Vagina (tissue), 2 donors: ENCODE measurements at regions not wholly inside any gene's neighbourhood (a gene's known extent, or its start where the extent isn't known, plus 50 kb on each side); places are given as distances from the start of the nearest gene placed in this dataset.
"Not testable (repeated sequence)": the region's sequence is repeated elsewhere in the genome, so short reads cannot be mapped to it uniquely, and the experiment has no call there.

ENCODE experiments used
- DNase-seq, 2 donors: peaks; one replicate each; pipeline ENCODE4 v3.0.0-alpha.2; 2017; ENCODE audit errors: extremely low spot score in 2 of 2
- H3K27ac ChIP-seq: fragments of 200-600 bp; sonication (generic); one replicate; pipeline ENCODE4 v1.5.1; 2019
- H3K27me3 ChIP-seq: fragments of 200-600 bp; sonication (generic); one replicate; pipeline ENCODE4 v1.5.1; 2019
- H3K36me3 ChIP-seq, 2 donors: fragments of 200-600 bp; sonication (generic); one replicate each; pipeline ENCODE4 v1.5.1; 2017 to 2019
- H3K4me1 ChIP-seq: fragments of 200-600 bp; sonication (generic); one replicate; pipeline ENCODE4 v1.5.1; 2019
- H3K4me3 ChIP-seq, 2 donors: fragments of 200-600 bp; sonication (generic); 1 replicate in 1 of 2; 2 replicates in 1 of 2; pipeline ENCODE4 v1.5.1; 2016 to 2019
- H3K9me3 ChIP-seq: fragments of 200-600 bp; sonication (generic); one replicate; pipeline ENCODE4 v1.5.1; 2019
- POLR2A ChIP-seq, 2 donors: fragments of 450-650 bp; IDR thresholded peaks; one replicate each; pipeline ENCODE4 v1.6.1; 2017; ENCODE audit warnings: antibody characterized with exemption in 2 of 2, mild to moderate bottlenecking in 2 of 2, moderate library complexity in 2 of 2
- POLR2AphosphoS5 ChIP-seq, 2 donors: sonication (generic); formaldehyde crosslinking; IDR thresholded peaks; one replicate each; pipeline ENCODE4 v1.9.0; 2017; ENCODE audit warnings: antibody characterized with exemption in 2 of 2, mild to moderate bottlenecking in 2 of 2, low read depth in 1 of 2; ENCODE audit not compliant: insufficient read depth in 1 of 2
- intact Hi-C: fragments of 100-400 bp; cut with DNase I; formaldehyde crosslinking; loops from one replicate; pipeline ENCODE4 v1.15.1; 2023
- TF ChIP-seq, protein P1 (sequence below), 3 experiments: fragments of 450-650 bp in 2 of 3; fragments of 200-600 bp in 1 of 3; sonication (generic) in 1 of 3; IDR thresholded peaks; one replicate each; pipeline ENCODE4 v1.5.1; 2017 to 2019; ENCODE audit warnings: antibody characterized with exemption in 3 of 3, mild to moderate bottlenecking in 2 of 3, moderate library complexity in 2 of 3

DNA sequence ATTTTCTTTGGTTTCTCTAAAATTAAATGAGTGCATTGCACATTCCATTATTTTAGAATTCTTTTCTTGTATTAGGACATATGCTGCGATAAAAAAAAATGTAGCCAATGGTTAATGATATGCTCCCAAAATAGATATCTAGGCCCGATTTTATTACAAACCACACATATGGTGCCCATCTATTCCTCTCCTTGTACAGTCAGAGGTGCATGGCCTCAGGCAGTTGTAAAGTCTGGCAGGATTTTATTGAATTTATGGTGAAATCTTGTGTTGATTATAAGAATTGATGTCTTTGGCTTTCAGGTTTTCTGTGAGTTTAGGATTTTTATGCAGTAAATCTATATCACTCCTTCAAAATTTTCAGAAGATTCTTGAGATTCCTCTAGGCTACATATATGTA lies 192.2 kb downstream of the RFPL4B start:
- Histone ChIP-seq H3K27ac (no peak overlapping the region), H3K27me3 (no peaks in the 10 kb centered on the region), H3K36me3 (no peaks in the 10 kb centered on the region), H3K4me1 (no peaks in the 10 kb centered on the region), H3K9me3 (no peaks in the 10 kb centered on the region), H3K4me3 (no peak overlapping the region)
- intact Hi-C loops, result no loop called here
- DNase-seq, result no peak
- TF ChIP-seq POLR2AphosphoS5 (IDR thresholded peaks at IDR 0.05; ENCODE audit: insufficient read depth in 1 of 2, low read depth in 1 of 2) (no peak), POLR2A (IDR thresholded peaks at IDR 0.05) (no peak)
- TF ChIP-seq, protein P1, sequence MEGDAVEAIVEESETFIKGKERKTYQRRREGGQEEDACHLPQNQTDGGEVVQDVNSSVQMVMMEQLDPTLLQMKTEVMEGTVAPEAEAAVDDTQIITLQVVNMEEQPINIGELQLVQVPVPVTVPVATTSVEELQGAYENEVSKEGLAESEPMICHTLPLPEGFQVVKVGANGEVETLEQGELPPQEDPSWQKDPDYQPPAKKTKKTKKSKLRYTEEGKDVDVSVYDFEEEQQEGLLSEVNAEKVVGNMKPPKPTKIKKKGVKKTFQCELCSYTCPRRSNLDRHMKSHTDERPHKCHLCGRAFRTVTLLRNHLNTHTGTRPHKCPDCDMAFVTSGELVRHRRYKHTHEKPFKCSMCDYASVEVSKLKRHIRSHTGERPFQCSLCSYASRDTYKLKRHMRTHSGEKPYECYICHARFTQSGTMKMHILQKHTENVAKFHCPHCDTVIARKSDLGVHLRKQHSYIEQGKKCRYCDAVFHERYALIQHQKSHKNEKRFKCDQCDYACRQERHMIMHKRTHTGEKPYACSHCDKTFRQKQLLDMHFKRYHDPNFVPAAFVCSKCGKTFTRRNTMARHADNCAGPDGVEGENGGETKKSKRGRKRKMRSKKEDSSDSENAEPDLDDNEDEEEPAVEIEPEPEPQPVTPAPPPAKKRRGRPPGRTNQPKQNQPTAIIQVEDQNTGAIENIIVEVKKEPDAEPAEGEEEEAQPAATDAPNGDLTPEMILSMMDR (IDR thresholded peaks at IDR 0.05), result no peak

DNA sequence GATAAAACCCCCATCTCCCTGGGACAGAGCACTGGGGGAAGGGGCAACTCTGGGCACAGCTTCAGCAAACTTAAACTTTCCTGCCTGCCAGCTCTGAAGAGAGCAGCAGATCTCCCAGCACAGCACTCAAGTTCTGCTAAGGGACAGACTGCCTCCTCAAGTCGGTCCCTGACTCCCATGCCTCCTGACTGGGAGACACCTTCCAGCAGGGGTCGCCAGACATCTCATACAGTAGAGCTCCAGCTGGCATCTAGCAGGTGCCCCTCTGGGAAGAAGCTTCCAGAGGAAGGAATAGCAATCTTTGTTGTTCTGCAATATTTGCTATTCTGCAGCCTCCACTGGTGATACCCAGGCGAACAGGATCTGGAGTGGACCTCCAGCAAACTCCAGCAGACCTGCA lies 194.7 kb downstream of the RFPL4B start:
- H3K27ac ChIP-seq, H3K4me3 ChIP-seq, H3K27me3 ChIP-seq: not testable (repeated sequence)

DNA sequence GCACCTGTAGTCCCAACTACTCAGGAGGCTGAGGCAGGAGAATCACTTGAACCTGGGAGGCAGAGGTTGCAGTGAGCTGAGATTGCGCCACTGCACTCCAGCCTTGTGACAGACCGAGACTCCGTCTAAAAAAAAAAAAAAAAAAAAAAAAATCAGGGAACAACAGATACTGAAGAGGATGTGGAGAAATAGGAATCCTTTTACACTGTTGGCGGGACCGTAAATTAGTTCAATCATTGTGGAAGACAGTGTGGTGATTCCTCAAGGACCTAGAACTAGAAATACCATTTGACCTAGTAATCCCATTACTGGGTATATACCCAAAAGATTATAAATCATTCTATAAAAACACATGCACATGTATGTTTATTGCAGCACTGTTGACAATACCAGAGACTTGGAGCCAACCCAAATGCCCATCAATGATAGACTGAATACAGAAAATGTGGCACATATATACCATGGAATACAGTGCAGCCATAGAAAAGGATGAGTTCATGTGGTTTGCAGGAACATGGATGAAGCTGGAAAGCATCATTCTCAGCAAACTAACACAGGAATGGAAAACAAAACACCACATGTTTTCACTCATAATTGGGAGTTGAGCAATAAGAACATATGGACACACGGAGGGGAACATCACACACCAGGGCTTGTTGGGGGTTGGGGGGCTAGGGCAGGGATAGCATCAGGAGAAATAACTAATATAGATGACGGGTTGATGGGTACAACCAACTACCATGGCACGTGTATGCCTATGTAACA lies 200.4 kb downstream of the RFPL4B start:
- H3K27me3 ChIP-seq, DNase-seq, H3K36me3 ChIP-seq, H3K9me3 ChIP-seq, H3K27ac ChIP-seq, H3K4me1 ChIP-seq, H3K4me3 ChIP-seq, intact Hi-C loops: not testable (repeated sequence)

More for the DNA sequence above, 194.7 kb downstream of the RFPL4B start:
- H3K36me3 ChIP-seq, H3K9me3 ChIP-seq, H3K4me1 ChIP-seq, intact Hi-C loops, DNase-seq: not testable (repeated sequence)

DNA sequence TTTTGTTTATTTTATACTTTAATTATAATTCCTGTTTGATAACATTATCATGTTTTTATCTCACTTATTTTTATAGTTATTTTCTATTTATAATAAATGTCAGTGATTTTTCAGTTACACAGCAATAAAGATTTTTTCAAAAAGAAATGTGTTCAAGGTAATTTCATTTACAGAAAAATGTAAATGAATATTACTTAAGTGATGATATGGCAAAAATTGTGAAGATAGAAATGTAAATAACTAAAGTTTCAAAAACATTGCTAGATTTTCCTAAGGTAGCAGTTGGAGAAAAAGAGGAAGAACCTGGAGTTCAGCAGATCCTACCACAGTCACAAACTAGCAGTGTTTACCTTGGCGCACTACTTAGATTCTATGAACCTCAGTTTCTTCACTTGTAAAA lies 202.6 kb downstream of the RFPL4B start:
- no peaks in the 10 kb centered on the region for H3K4me1 ChIP-seq
- no peaks in the 10 kb centered on the region for H3K27me3 ChIP-seq
- intact Hi-C loops, result no loop called here
- no peaks in the 10 kb centered on the region for H3K36me3 ChIP-seq
- no peak overlapping the region for H3K27ac ChIP-seq
- TF ChIP-seq, protein P1 (IDR thresholded peaks at IDR 0.05), result no peak
- TF ChIP-seq POLR2AphosphoS5 (IDR thresholded peaks at IDR 0.05; ENCODE audit: insufficient read depth in 1 of 2, low read depth in 1 of 2) (no peak), POLR2A (IDR thresholded peaks at IDR 0.05) (no peak)
- H3K9me3 ChIP-seq, result no peaks in the 10 kb centered on the region
- H3K4me3 ChIP-seq, result no peak overlapping the region
- no peak for DNase-seq

DNA sequence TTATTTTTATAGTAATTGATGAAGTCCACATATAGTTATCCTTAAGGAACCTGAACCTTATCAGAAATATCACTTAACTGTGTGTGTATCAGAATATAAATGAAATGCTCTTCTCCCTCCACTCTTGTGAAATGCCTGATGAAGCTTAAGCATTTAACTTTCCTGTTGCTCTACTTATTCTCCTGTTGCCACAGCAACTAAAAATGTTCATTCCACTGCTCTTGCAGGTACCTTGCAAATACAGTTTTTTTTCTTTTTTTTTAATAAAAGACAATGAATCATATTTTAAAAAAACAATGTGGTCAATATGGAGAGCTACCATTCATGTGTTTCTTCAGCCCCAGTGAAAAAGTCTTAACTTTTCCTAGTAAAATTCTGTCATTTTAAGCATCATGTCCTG lies 210.3 kb downstream of the RFPL4B start:
- DNase-seq, result no peak
- Histone ChIP-seq H3K27ac (no peak overlapping the region), H3K9me3 (no peaks in the 10 kb centered on the region), H3K4me1 (peaks cover 4% of the 10 kb centered on the region), H3K4me3 (no peak overlapping the region), H3K36me3 (no peaks in the 10 kb centered on the region), H3K27me3 (no peaks in the 10 kb centered on the region)
- intact Hi-C loops, result no loop called here
- TF ChIP-seq POLR2AphosphoS5 (IDR thresholded peaks at IDR 0.05; ENCODE audit: insufficient read depth in 1 of 2, low read depth in 1 of 2), result no peak
- TF ChIP-seq, protein P1 (IDR thresholded peaks at IDR 0.05), result no peak
- no peak for TF ChIP-seq POLR2A (IDR thresholded peaks at IDR 0.05)

DNA sequence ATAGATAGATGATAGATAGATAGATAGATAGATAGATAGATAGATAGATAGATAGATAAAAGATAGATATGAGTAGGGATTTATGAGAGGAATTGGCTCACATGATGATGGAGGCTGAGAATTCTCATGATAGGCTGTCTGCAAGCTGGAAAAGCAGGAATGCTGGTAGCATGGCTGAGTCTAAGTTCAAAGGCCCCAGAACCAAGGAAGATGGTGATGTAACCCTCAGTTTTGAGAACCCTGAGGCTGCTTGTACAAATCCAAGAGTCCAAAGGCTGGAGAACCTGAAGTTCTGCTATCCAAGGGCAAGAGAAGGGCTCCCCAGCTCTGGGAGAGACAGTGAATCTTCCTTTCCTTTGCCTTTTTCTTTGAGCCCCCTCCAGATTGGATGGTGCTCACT lies 210.8 kb downstream of the RFPL4B start:
- Histone ChIP-seq H3K4me3 (no peak overlapping the region), H3K27me3 (no peaks in the 10 kb centered on the region), H3K27ac (no peak overlapping the region), H3K36me3 (no peaks in the 10 kb centered on the region), H3K4me1 (peaks cover 9% of the 10 kb centered on the region), H3K9me3 (no peaks in the 10 kb centered on the region)
- TF ChIP-seq, protein P1 (IDR thresholded peaks at IDR 0.05), result no peak
- TF ChIP-seq POLR2A (IDR thresholded peaks at IDR 0.05) (no peak), POLR2AphosphoS5 (IDR thresholded peaks at IDR 0.05; ENCODE audit: insufficient read depth in 1 of 2, low read depth in 1 of 2) (no peak)
- intact Hi-C loops, result no loop called here
- DNase-seq, result no peak
